Body of pancreas (tissue), 4 donors: ENCODE measurements at regions not wholly inside any gene's neighbourhood (a gene's known extent, or its start where the extent isn't known, plus 50 kb on each side); places are given as distances from the start of the nearest gene placed in this dataset.

Source experiments
- CTCF ChIP-seq, 7 experiments: fragments of 450-650 bp in 4 of 7; fragments of 200-600 bp in 3 of 7; sonication (generic) in 3 of 7; IDR thresholded peaks; one replicate each; pipeline ENCODE4 v1.5.1; 2016 to 2019; ENCODE audit warnings: antibody characterized with exemption in 7 of 7
- POLR2A ChIP-seq, 3 donors: fragments of 450-650 bp; IDR thresholded peaks; one replicate each; pipeline ENCODE4 v1.6.1; 2016; ENCODE audit warnings: antibody characterized with exemption in 3 of 3, mild to moderate bottlenecking in 2 of 3

- TF ChIP-seq POLR2A (IDR thresholded peaks at IDR 0.05) (no peak), CTCF (IDR thresholded peaks at IDR 0.05) (no peak)
Measured at GRCh38 chr13:44806826-44807225, 182.4 kb downstream of the NUFIP1 start.
